HG03354 (cell line): ENCODE measurements at regions not wholly inside any gene's neighbourhood (a gene's known extent, or its start where the extent isn't known, plus 50 kb on each side); places are given as distances from the start of the nearest gene placed in this dataset.

Experiments
- ATAC-seq: cut with Tn5 transposase; IDR thresholded peaks from one replicate; pipeline ENCODE4 v1.9.1; 2021; ENCODE audit warnings: mild to moderate bottlenecking; ENCODE audit not compliant: unreplicated experiment, poor library complexity, severe bottlenecking

DNA sequence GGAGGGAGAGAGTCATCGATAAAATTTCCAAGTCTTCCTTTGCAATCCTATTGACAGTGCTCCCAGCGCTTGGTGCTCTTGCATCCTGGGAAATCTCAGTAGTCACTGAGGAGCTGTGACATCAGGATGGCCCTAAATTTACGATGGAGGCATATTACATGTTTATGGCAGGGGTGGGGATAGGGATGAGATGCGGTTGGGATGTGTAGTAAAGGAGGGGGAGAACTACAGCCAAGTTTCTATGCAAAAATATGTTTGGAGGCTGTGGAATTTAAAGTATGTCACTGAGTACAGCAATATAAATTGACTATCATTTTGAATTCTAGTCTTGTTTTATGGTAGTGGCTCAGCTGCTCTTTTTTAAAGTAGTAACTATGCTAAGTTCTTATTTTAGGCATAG is 544.9 kb downstream of the PKHD1 start:
- no peak for ATAC-seq

DNA sequence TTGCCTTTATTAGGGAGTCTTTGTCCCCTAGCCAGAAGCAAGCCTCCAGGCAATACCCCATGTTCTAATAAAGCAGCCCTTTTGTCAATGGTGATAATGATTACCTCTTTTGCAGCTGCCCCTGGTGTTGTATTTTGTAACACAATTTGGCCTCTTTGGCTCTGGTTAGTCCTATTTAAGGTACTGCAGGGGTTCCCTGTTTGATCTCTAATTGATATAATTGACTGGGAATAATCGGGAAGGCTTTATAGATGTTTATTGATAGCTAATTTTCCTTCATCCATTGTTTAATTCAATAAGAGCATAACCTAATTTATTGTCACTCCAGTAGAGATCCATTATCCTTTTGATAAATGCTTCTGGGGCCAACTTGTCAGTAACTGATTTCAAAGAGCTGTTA is 537.2 kb downstream of the PKHD1 start:
- no peak for ATAC-seq

GRCh38 chr6:51552435-51552834 is 535.0 kb downstream of the PKHD1 start:
- no peak for ATAC-seq

- ATAC-seq: no peak
Measured at GRCh38 chr6:51553246-51554015, 534.0 kb downstream of the PKHD1 start.

GRCh38 chr6:51554029-51554428 is 533.4 kb downstream of the PKHD1 start:
- ATAC-seq: no peak

DNA sequence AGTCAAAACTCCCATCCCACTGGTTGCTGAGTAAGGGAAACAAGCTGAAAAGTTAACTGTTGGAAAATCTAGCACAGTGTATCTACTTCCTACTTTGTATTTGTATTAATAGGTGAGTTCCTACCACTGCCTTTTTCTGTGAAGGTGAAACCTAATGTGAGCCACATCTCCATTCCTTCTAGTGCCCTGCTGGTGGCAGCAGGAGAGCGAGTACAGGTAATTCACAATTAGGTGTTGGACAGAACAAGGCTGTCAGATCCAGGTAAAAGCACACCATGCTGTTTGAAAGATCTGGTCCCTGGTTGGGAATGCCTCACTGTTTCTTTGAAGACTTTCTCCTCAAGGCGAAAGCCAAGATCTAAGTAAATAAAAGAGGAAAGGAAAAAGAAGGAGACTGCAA is 528.4 kb downstream of the PKHD1 start:
- ATAC-seq: no peak

- ATAC-seq: peak; percentile 93
Measured at GRCh38 chr6:51562198-51562597, 525.2 kb downstream of the PKHD1 start.
